GM12878 (cell line): ENCODE measurements at regions not wholly inside any gene's neighbourhood (a gene's known extent, or its start where the extent isn't known, plus 50 kb on each side); places are given as distances from the start of the nearest gene placed in this dataset.

ENCODE experiments used
- ATAC-seq: fragments of 200-7000 bp; cut with Tn5 transposase; 3 replicates; pipeline ENCODE4 v1.9.1; 2020; ENCODE audit warnings: mild to moderate bottlenecking, moderate library complexity
- BruUV-seq: library from RNA; stranded (reverse); fragments of 400-500 nt; replicated peaks from 2 replicates; lab custom pipeline; 2021; lab: Mats Ljungman, UMichigan
- CTCF ChIA-PET: fragments of 300-600 bp; sonication (Branson Sonifier 250); formaldehyde crosslinking; extraction: SDS; loops from one replicate; lab custom pipeline; 2021; ENCODE audit warnings: inconsistent platforms; lab: Yijun Ruan, JAX
- POLR2A ChIA-PET: fragments of 350-600 bp; formaldehyde crosslinking; extraction: SDS; loops from one replicate; lab custom pipeline; 2021; ENCODE audit warnings: inconsistent platforms; lab: Charles Lee
- RAD21 ChIA-PET: fragments of 300-600 bp; sonication (Branson Sonifier 250); formaldehyde crosslinking; loops from one replicate; lab custom pipeline; 2023; ENCODE audit warnings: antibody characterized with exemption; ENCODE audit not compliant: unreplicated experiment; lab: Charles Lee
- SMC1A ChIA-PET: fragments of 300-600 bp; sonication (Branson Sonifier 250); formaldehyde crosslinking; loops from one replicate; lab custom pipeline; 2023; ENCODE audit not compliant: unreplicated experiment, uncharacterized antibody; lab: Charles Lee
- DNase-seq: peaks from one replicate; pipeline ENCODE4 v3.0.0-alpha.2; 2011; ENCODE audit warnings: low read depth, low spot score
- FAIRE-seq: peaks from 3 replicates; lab custom pipeline; 2011; peaks lifted over from hg19 to GRCh38; lab: Jason Lieb, UNC
- H2AFZ ChIP-seq: 2 replicates; pipeline ENCODE4 v1.6.0; 2011; ENCODE audit warnings: low read depth, low read length, control low read depth; ENCODE audit not compliant: control insufficient read depth
- H3K27ac ChIP-seq: 2 replicates; pipeline ENCODE4 v1.5.1; 2011; ENCODE audit warnings: control low read depth; ENCODE audit not compliant: control insufficient read depth, insufficient read depth
- H3K27me3 ChIP-seq, 2 experiments: replicated peaks in 1 of 2; 2 replicates each; pipeline versions ENCODE4 v1.6.0 to v1.6.1; 2011; ENCODE audit warnings: low read length in 1 of 2; ENCODE audit not compliant: control insufficient read depth in 2 of 2, insufficient read depth in 2 of 2
- H3K36me3 ChIP-seq, 2 experiments: 2 replicates each; pipeline ENCODE4 v1.5.1; 2011; ENCODE audit warnings: low read length in 1 of 2; ENCODE audit not compliant: control insufficient read depth in 2 of 2, insufficient read depth in 2 of 2
- H3K4me1 ChIP-seq: 2 replicates; pipeline ENCODE4 v1.6.1; 2011; ENCODE audit warnings: mild to moderate bottlenecking, low read length, moderate library complexity, mixed read lengths; ENCODE audit not compliant: control insufficient read depth, insufficient read depth
- H3K4me2 ChIP-seq: 2 replicates; pipeline ENCODE4 v1.6.0; 2011; ENCODE audit warnings: control low read depth; ENCODE audit not compliant: control insufficient read depth, insufficient read depth
- H3K4me3 ChIP-seq: fragments of 200-600 bp; sonication (generic); 2 replicates; pipeline ENCODE4 v1.5.1; 2016
- H3K79me2 ChIP-seq: 2 replicates; pipeline ENCODE4 v1.6.0; 2011; ENCODE audit warnings: low read length; ENCODE audit not compliant: control insufficient read depth, insufficient read depth
- H3K9ac ChIP-seq: 2 replicates; pipeline ENCODE4 v1.8.0; 2011; ENCODE audit warnings: low read length, control low read depth, mixed read lengths; ENCODE audit not compliant: control insufficient read depth, insufficient read depth
- H3K9me3 ChIP-seq: replicated peaks from 3 replicates; pipeline ENCODE4 v1.5.1; 2011; ENCODE audit warnings: mild to moderate bottlenecking, low read length; ENCODE audit not compliant: control insufficient read depth, insufficient read depth
- H4K20me1 ChIP-seq: 2 replicates; pipeline ENCODE4 v1.6.0; 2011; ENCODE audit not compliant: control insufficient read depth, insufficient read depth
- FOXM1 ChIP-seq: IDR thresholded peaks from 2 replicates; pipeline ENCODE4 v1.6.1; 2012; ENCODE audit warnings: low read depth, mild to moderate bottlenecking, inconsistent platforms, low read length, moderate library complexity
- POLR2AphosphoS2 ChIP-seq: IDR thresholded peaks from 2 replicates; pipeline ENCODE4 v1.6.1; 2011; ENCODE audit warnings: low read depth, mild to moderate bottlenecking, low read length, improper control_type of control experiment, moderate library complexity
- SPI1 ChIP-seq: IDR thresholded peaks from 2 replicates; pipeline ENCODE4 v1.6.1; 2011; ENCODE audit warnings: low read depth, mild to moderate bottlenecking, low read length, moderate library complexity, borderline replicate concordance; ENCODE audit not compliant: insufficient read depth
- TCF3 ChIP-seq: IDR thresholded peaks from 2 replicates; pipeline ENCODE4 v1.6.1; 2012; ENCODE audit warnings: low read depth, mild to moderate bottlenecking, low read length, borderline replicate concordance; ENCODE audit not compliant: insufficient read depth
- ZNF217 ChIP-seq: fragments of 450-650 bp; IDR thresholded peaks from 2 replicates; pipeline ENCODE4 v1.6.1; 2017; ENCODE audit warnings: antibody characterized with exemption, mild to moderate bottlenecking
- WGBS: methylation state at CpG from one replicate; pipeline ENCODE4 v1.1.6; 2016; ENCODE audit warnings: low lambda C conversion rate; ENCODE audit not compliant: insufficient replicate concordance, insufficient coverage; ENCODE audit errors: missing lambda C conversion rate; 5-methylcytosine and 5-hydroxymethylcytosine counted together
- in situ Hi-C: fragments of 300-500 bp; cut with MboI; formaldehyde crosslinking; loops from 9 replicates; pipeline ENCODE4 v1.14.3; 2018; ENCODE audit warnings: mixed read lengths
- intact Hi-C: fragments of 100-400 bp; cut with micrococcal nuclease; formaldehyde crosslinking; loops from one replicate; pipeline ENCODE4 v1.14.2; 2022; ENCODE audit not compliant: unreplicated experiment
- TF ChIP-seq, protein P1 (sequence below): IDR thresholded peaks from 2 replicates; pipeline ENCODE4 v1.6.1; 2012; ENCODE audit warnings: low read depth, low read length, improper control_type of control experiment
- TF ChIP-seq, protein P2 (sequence below): fragments of 450-650 bp; IDR thresholded peaks from 2 replicates; pipeline ENCODE4 v1.6.1; 2017; ENCODE audit warnings: low read depth, mild to moderate bottlenecking, moderate library complexity
- TF ChIP-seq, protein P3 (sequence below): fragments of 450-650 bp; IDR thresholded peaks from 2 replicates; pipeline ENCODE4 v1.6.1; 2017; ENCODE audit warnings: mild to moderate bottlenecking

DNA sequence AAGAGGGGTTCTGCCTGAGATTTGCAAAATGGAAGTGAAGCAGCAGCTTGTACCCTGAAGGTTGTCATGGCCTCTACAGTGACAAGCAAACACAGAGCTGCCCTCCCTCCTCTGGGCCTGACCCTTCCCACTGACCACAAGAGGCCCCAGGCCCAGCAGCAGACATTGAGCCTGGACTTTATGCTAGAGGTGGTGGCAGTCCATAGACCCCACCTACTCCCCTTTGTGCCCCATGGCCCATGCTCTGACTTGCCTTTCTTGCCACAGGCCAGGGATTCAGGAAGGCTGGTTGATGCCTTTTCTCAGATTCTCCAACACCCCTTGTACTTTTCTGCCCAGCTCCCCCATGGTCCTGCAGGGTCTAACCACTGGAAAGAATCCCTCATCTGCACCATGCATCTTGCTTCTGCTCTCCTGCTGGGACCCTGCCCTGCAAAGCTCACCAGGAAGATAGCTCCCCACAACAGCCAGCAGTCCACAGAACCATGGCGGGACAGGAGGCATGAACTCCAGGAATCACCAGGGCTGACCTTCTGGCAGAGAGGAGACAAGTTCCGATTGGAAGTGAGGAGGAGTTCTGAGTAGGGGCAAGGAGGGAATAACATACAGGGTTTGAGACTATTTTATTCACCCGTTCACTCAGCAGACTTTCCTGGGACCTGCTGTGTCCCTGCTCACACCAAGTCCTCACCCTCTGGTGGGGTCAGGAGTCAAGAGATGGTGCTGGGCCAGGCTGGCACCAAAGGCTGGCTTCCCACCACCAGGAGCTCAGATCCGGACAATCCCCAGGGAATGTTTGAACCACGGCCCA lies 263.8 kb downstream of the SYK start:
- no peaks in the 10 kb centered on the region for H4K20me1 ChIP-seq
- ChIA-PET CTCF (no interaction called here), SMC1A (no interaction called here), RAD21 (no interaction called here), POLR2A (no interaction called here)
- no peak for FAIRE-seq
- H3K4me3 ChIP-seq = no peak overlapping the region
- TF ChIP-seq, protein P1, sequence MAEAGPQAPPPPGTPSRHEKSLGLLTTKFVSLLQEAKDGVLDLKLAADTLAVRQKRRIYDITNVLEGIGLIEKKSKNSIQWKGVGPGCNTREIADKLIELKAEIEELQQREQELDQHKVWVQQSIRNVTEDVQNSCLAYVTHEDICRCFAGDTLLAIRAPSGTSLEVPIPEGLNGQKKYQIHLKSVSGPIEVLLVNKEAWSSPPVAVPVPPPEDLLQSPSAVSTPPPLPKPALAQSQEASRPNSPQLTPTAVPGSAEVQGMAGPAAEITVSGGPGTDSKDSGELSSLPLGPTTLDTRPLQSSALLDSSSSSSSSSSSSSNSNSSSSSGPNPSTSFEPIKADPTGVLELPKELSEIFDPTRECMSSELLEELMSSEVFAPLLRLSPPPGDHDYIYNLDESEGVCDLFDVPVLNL = no peak
- no peak overlapping the region for H3K9ac ChIP-seq
- 46% methylated on average over 5 of the region's 5 CpGs for WGBS
- intact Hi-C loops = no loop called here
- H3K27ac ChIP-seq = no peak overlapping the region
- no peak for DNase-seq
- no peak overlapping the region for H2AFZ ChIP-seq
- H3K4me2 ChIP-seq = no peak overlapping the region
- no peaks in the 10 kb centered on the region for H3K36me3 ChIP-seq
- BruUV-seq = no TSS peak
- H3K27me3 ChIP-seq = peaks cover 0 to 3% of the 10 kb centered on the region in 2 experiments
- H3K79me2 ChIP-seq = no peaks in the 10 kb centered on the region
- in situ Hi-C loops = no loop called here
- no peaks in the 10 kb centered on the region; the same call in 2 of the 3 replicates for H3K9me3 ChIP-seq
- no peak for ATAC-seq
- H3K4me1 ChIP-seq = no peaks in the 10 kb centered on the region

DNA sequence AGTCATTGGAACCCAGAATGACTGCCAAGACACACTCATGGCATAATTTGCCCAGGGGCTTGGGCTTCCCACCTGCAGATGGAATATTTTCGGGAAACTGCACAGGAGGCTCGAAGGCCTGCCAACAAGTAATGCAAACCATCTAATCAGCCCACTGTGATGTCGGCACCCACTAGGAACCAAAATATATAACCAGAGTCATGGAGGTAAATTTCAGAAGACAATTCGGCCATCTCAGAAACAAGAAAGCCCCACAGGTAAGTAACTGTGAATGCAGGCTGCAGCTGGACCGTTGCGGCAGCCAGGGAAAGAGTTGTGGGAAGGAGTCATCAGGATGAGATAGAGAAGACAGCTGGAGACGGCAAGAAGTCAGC lies 264.4 kb downstream of the SYK start:
- RAD21 ChIA-PET = no interaction called here
- H3K27ac ChIP-seq = no peak overlapping the region
- in situ Hi-C loops = no loop called here
- intact Hi-C loops = no loop called here
- peaks cover 0 to under 1% of the 10 kb centered on the region in 2 experiments for H3K27me3 ChIP-seq
- H4K20me1 ChIP-seq = no peaks in the 10 kb centered on the region
- FAIRE-seq = no peak
- 22% methylated on average over 7 of the region's 7 CpGs for WGBS
- BruUV-seq = no TSS peak
- TF ChIP-seq ZNF217 (no peak), TCF3 (no peak), POLR2AphosphoS2 (no peak), SPI1 (no peak), FOXM1 (no peak)
- TF ChIP-seq, protein P2, sequence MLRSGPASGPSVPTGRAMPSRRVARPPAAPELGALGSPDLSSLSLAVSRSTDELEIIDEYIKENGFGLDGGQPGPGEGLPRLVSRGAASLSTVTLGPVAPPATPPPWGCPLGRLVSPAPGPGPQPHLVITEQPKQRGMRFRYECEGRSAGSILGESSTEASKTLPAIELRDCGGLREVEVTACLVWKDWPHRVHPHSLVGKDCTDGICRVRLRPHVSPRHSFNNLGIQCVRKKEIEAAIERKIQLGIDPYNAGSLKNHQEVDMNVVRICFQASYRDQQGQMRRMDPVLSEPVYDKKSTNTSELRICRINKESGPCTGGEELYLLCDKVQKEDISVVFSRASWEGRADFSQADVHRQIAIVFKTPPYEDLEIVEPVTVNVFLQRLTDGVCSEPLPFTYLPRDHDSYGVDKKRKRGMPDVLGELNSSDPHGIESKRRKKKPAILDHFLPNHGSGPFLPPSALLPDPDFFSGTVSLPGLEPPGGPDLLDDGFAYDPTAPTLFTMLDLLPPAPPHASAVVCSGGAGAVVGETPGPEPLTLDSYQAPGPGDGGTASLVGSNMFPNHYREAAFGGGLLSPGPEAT = no peak
- TF ChIP-seq, protein P3, sequence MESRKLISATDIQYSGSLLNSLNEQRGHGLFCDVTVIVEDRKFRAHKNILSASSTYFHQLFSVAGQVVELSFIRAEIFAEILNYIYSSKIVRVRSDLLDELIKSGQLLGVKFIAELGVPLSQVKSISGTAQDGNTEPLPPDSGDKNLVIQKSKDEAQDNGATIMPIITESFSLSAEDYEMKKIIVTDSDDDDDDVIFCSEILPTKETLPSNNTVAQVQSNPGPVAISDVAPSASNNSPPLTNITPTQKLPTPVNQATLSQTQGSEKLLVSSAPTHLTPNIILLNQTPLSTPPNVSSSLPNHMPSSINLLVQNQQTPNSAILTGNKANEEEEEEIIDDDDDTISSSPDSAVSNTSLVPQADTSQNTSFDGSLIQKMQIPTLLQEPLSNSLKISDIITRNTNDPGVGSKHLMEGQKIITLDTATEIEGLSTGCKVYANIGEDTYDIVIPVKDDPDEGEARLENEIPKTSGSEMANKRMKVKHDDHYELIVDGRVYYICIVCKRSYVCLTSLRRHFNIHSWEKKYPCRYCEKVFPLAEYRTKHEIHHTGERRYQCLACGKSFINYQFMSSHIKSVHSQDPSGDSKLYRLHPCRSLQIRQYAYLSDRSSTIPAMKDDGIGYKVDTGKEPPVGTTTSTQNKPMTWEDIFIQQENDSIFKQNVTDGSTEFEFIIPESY = no peak
- H3K79me2 ChIP-seq = no peaks in the 10 kb centered on the region
- SMC1A ChIA-PET = no interaction called here
- H3K9ac ChIP-seq = no peak overlapping the region
- H3K4me1 ChIP-seq = no peaks in the 10 kb centered on the region
- H3K9me3 ChIP-seq = no peaks in the 10 kb centered on the region; the same call in 2 of the 3 replicates
- ATAC-seq = no peak
- H2AFZ ChIP-seq = no peak overlapping the region
- POLR2A ChIA-PET = no interaction called here
- no peaks in the 10 kb centered on the region for H3K36me3 ChIP-seq
- CTCF ChIA-PET = no interaction called here
- no peak overlapping the region for H3K4me2 ChIP-seq
- no peak overlapping the region for H3K4me3 ChIP-seq
- DNase-seq = no peak
